Testis (tissue), 2 donors: ENCODE measurements at regions not wholly inside any gene's neighbourhood (a gene's known extent, or its start where the extent isn't known, plus 50 kb on each side); places are given as distances from the start of the nearest gene placed in this dataset.

Experiments used
- CTCF ChIP-seq, 3 experiments: fragments of 450-650 bp in 2 of 3; fragments of 200-600 bp in 1 of 3; sonication (generic) in 1 of 3; IDR thresholded peaks; one replicate each; pipeline ENCODE4 v1.5.1; 2016 to 2019; ENCODE audit warnings: antibody characterized with exemption in 3 of 3, mild to moderate bottlenecking in 2 of 3, moderate library complexity in 1 of 3
- POLR2A ChIP-seq: fragments of 450-650 bp; IDR thresholded peaks from one replicate; pipeline ENCODE4 v1.6.1; 2017; ENCODE audit warnings: antibody characterized with exemption, mild to moderate bottlenecking, moderate library complexity

GRCh38 chr6:44731485-44732095, 344.1 kb downstream of the CDC5L start:
- TF ChIP-seq CTCF (IDR thresholded peaks at IDR 0.05) (no peak), POLR2A (no peak)
